ENCODE measurements at regions not wholly inside any gene's neighbourhood (a gene's known extent, or its start where the extent isn't known, plus 50 kb on each side); places are given as distances from the start of the nearest gene placed in this dataset.
"Not testable (repeated sequence)": the region's sequence is repeated elsewhere in the genome, so short reads cannot be mapped to it uniquely, and the experiment has no call there.

DNA sequence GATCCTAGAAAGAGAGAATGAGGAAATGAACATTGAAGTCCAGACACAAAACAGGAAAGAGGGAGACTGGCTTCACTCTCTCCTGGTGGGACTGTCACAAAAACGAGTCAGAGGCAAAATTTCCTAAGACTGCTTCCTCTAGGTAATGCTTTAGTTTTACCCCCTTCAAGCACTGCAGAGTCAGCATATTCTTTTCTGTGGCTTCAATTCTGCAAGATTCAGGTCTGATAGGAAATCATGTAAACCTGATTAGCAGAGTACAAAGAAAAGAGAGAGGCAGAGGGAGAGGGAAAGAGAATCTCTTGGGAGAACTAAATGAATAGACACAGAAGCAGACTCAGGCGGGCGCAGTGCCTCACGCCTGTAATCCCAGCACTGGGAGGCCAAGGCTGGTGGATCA lies 145.7 kb upstream of the VKORC1L1 start:
- TF ChIP-seq, protein P1, sequence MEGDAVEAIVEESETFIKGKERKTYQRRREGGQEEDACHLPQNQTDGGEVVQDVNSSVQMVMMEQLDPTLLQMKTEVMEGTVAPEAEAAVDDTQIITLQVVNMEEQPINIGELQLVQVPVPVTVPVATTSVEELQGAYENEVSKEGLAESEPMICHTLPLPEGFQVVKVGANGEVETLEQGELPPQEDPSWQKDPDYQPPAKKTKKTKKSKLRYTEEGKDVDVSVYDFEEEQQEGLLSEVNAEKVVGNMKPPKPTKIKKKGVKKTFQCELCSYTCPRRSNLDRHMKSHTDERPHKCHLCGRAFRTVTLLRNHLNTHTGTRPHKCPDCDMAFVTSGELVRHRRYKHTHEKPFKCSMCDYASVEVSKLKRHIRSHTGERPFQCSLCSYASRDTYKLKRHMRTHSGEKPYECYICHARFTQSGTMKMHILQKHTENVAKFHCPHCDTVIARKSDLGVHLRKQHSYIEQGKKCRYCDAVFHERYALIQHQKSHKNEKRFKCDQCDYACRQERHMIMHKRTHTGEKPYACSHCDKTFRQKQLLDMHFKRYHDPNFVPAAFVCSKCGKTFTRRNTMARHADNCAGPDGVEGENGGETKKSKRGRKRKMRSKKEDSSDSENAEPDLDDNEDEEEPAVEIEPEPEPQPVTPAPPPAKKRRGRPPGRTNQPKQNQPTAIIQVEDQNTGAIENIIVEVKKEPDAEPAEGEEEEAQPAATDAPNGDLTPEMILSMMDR (IDR thresholded peaks at IDR 0.05): not testable (repeated sequence)
- not testable (repeated sequence) for TF ChIP-seq POLR2A (IDR thresholded peaks at IDR 0.05)

Data from breast epithelium (tissue), 3 donors.